Lung (tissue), 11 donors: ENCODE measurements at regions not wholly inside any gene's neighbourhood (a gene's known extent, or its start where the extent isn't known, plus 50 kb on each side); places are given as distances from the start of the nearest gene placed in this dataset.
"Not testable (repeated sequence)": the region's sequence is repeated elsewhere in the genome, so short reads cannot be mapped to it uniquely, and the experiment has no call there.

ENCODE experiments used
- ATAC-seq: fragments of 200-7000 bp; cut with Tn5 transposase; one replicate; pipeline ENCODE4 v1.9.1; 2020; ENCODE audit warnings: moderate number of reproducible peaks; ENCODE audit not compliant: insufficient read depth, low FRiP score
- DNase-seq, 3 donors: peaks; one replicate each; pipeline ENCODE4 v3.0.0-alpha.2; 2013 to 2017
- H3K27ac ChIP-seq, 2 donors: one replicate each; pipeline ENCODE4 v1.5.1; 2013; ENCODE audit warnings: mild to moderate bottlenecking in 2 of 2, moderate library complexity in 2 of 2, control low read depth in 1 of 2, inconsistent platforms in 1 of 2, low read depth in 1 of 2, low read length in 1 of 2
- H3K27me3 ChIP-seq, 3 donors: one replicate each; pipeline ENCODE4 v1.5.1; 2013; ENCODE audit warnings: low read length in 2 of 3; ENCODE audit not compliant: control insufficient read depth in 3 of 3, insufficient read depth in 3 of 3
- H3K36me3 ChIP-seq, 4 donors: one replicate each; pipeline ENCODE4 v1.5.1; 2013; ENCODE audit warnings: low read length in 4 of 4, mild to moderate bottlenecking in 1 of 4, moderate library complexity in 1 of 4; ENCODE audit not compliant: control insufficient read depth in 4 of 4, insufficient read depth in 4 of 4
- H3K4me1 ChIP-seq, 5 donors: one replicate each; pipeline ENCODE4 v1.5.1; 2013; ENCODE audit warnings: low read length in 5 of 5, mild to moderate bottlenecking in 2 of 5, moderate library complexity in 1 of 5; ENCODE audit not compliant: control insufficient read depth in 5 of 5, insufficient read depth in 5 of 5
- H3K4me3 ChIP-seq: one replicate; pipeline ENCODE4 v1.5.1; 2013; ENCODE audit warnings: mild to moderate bottlenecking, control low read depth, moderate library complexity
- H3K9ac ChIP-seq, 2 donors: one replicate each; pipeline ENCODE4 v1.5.1; 2013; ENCODE audit warnings: low read length in 2 of 2, control low read depth in 1 of 2; ENCODE audit not compliant: insufficient read depth in 1 of 2
- H3K9me3 ChIP-seq, 4 donors: one replicate each; pipeline ENCODE4 v1.5.1; 2013; ENCODE audit warnings: low read length in 3 of 4, mild to moderate bottlenecking in 1 of 4, moderate library complexity in 1 of 4; ENCODE audit not compliant: control insufficient read depth in 4 of 4, insufficient read depth in 3 of 4
- CTCF ChIP-seq: IDR thresholded peaks from 2 replicates; pipeline ENCODE4 v1.5.1; 2012; ENCODE audit warnings: mild to moderate bottlenecking; ENCODE audit errors: control extremely low read depth, extremely low read depth
- WGBS, 2 donors: extraction: QIAGEN DNeasy Blood & Tissue Kit; methylation state at CpG; one replicate each; pipeline ENCODE4 v1.1.7; 2013; 5-methylcytosine and 5-hydroxymethylcytosine counted together
- donor health status: control.
- donor health status: control.
- donor health status: Bipolar disorder and iron deficiency.
- donor health status: healthy.
- donor health status: DM: yes; HTN: yes; CAD: no.

- no peak overlapping the region for H3K4me3 ChIP-seq
- no peaks in the 10 kb centered on the region for H3K9me3 ChIP-seq
- H3K27ac ChIP-seq: no peak overlapping the region
- H3K36me3 ChIP-seq: peaks cover 0 to 3% (median 1%) of the 10 kb centered on the region in 4 donors
- TF ChIP-seq CTCF: no peak
- DNase-seq: no peak
- H3K9ac ChIP-seq: no peak overlapping the region
- ATAC-seq: no peak
- WGBS, 2 donors: 94 to 96% methylated on average over 3 of the region's 3 CpGs
- H3K27me3 ChIP-seq: no peaks in the 10 kb centered on the region
- H3K4me1 ChIP-seq: peaks cover 0 to 3% (median 0%) of the 10 kb centered on the region in 5 donors
Observed at GRCh38 chr15:92780843-92781242, 119.3 kb upstream of the CHD2 start.

GRCh38 chr15:92781925-92782453, 118.1 kb upstream of the CHD2 start:
- Histone ChIP-seq H3K4me3 (no peak overlapping the region), H3K36me3 (peaks cover 0 to 3% (median 1%) of the 10 kb centered on the region in 4 donors), H3K9ac (no peak overlapping the region), H3K9me3 (no peaks in the 10 kb centered on the region), H3K27me3 (no peaks in the 10 kb centered on the region), H3K4me1 (peaks cover 0 to 3% (median 0%) of the 10 kb centered on the region in 5 donors), H3K27ac (no peak overlapping the region)
- TF ChIP-seq CTCF: no peak
- ATAC-seq (no peak), DNase-seq (no peak)
- 90 to 97% methylated on average over 4 of the region's 4 CpGs for WGBS, 2 donors

- WGBS, 2 donors: 90 to 95% methylated on average over 3 of the region's 3 CpGs
- Histone ChIP-seq H3K4me3 (no peak overlapping the region), H3K27me3 (no peaks in the 10 kb centered on the region), H3K36me3 (peaks cover 0 to 2% (median 0%) of the 10 kb centered on the region in 4 donors), H3K9ac (no peak overlapping the region), H3K9me3 (no peaks in the 10 kb centered on the region), H3K4me1 (no peaks in the 10 kb centered on the region), H3K27ac (no peak overlapping the region)
- DNase-seq (no peak), ATAC-seq (no peak)
- TF ChIP-seq CTCF: no peak
Observed at GRCh38 chr15:92787116-92787515, 113.0 kb upstream of the CHD2 start.

GRCh38 chr15:92788196-92788595, 111.9 kb upstream of the CHD2 start:
- no peak for TF ChIP-seq CTCF

GRCh38 chr15:92788793-92789192, 111.3 kb upstream of the CHD2 start:
- not testable (repeated sequence) for DNase-seq

More at GRCh38 chr15:92788196-92788595, 111.9 kb upstream of the CHD2 start:
- H3K9ac ChIP-seq: no peak overlapping the region
- peaks cover 0 to 2% (median 0%) of the 10 kb centered on the region in 4 donors for H3K36me3 ChIP-seq
- no peaks in the 10 kb centered on the region for H3K27me3 ChIP-seq
- H3K4me3 ChIP-seq: no peak overlapping the region
- 95 to 96% methylated on average over 5 of the region's 5 CpGs for WGBS, 2 donors
- H3K27ac ChIP-seq: no peak overlapping the region
- H3K9me3 ChIP-seq: no peaks in the 10 kb centered on the region
- DNase-seq (no peak), ATAC-seq (no peak)
- H3K4me1 ChIP-seq: no peaks in the 10 kb centered on the region

More at GRCh38 chr15:92788793-92789192, 111.3 kb upstream of the CHD2 start:
- H3K9ac ChIP-seq, H3K4me3 ChIP-seq, ATAC-seq, H3K9me3 ChIP-seq, H3K27ac ChIP-seq, H3K4me1 ChIP-seq, H3K27me3 ChIP-seq, H3K36me3 ChIP-seq: not testable (repeated sequence)
- 98% methylated on average over 15 of the region's 15 CpGs for WGBS, 2 donors
